Hepatic stellate cell (primary cell): ENCODE measurements at regions not wholly inside any gene's neighbourhood (a gene's known extent, or its start where the extent isn't known, plus 50 kb on each side); places are given as distances from the start of the nearest gene placed in this dataset.
A peak's percentile ranks its signal among the peaks of the same experiment; 100 is the strongest.
"Not testable (repeated sequence)": the region's sequence is repeated elsewhere in the genome, so short reads cannot be mapped to it uniquely, and the experiment has no call there.

Experiments
- DNase-seq: peaks from one replicate; pipeline ENCODE4 v3.0.0; 2011; ENCODE audit warnings: low spot score

- no peak for DNase-seq
Observed at GRCh38 chr6:27854421-27854820, 57.8 kb downstream of the OR2B2 start.

DNA sequence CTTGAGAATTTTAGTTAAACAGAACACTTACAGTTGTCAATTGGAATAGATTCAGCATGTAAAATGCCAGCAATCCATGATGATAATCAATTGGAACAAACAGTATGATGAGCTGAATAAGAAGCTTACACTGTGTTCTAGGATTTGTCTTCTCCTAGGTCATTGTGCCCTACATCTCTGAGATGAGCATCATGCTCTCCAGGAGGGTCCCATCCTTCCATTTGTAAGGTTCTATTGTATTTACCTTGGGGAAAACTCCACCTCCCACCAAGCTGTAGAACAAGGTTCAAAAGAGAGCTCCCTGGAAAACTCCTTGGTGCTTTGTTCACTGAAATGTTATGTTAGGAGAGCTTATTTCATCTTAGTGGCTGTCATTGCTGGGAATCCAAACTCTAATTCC, 60.8 kb downstream of the OR2B2 start:
- no peak for DNase-seq

- DNase-seq, result not testable (repeated sequence)
Observed at GRCh38 chr6:27849001-27849400, 63.2 kb downstream of the OR2B2 start.

DNA sequence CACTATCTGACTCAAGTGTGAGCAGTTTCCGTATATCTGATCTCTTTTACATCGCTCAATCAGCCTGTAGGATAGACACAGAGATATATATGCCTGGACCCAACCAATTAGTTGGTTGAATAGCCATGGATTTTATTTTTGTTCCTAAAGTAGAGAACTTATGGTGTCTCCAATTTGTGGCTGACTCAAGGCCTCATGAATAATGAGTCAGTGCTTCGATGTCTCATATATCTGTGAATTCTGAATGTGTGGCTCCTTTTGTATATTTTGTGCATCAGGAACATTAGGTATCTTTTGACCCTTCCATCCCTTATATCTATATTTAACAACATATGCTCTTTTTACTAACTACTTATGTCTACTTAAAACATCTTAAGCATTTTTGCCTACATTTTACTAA, 64.5 kb downstream of the OR2B2 start:
- DNase-seq, result no peak

GRCh38 chr6:27840572-27840971, 71.6 kb downstream of the OR2B2 start:
- no peak for DNase-seq

DNA sequence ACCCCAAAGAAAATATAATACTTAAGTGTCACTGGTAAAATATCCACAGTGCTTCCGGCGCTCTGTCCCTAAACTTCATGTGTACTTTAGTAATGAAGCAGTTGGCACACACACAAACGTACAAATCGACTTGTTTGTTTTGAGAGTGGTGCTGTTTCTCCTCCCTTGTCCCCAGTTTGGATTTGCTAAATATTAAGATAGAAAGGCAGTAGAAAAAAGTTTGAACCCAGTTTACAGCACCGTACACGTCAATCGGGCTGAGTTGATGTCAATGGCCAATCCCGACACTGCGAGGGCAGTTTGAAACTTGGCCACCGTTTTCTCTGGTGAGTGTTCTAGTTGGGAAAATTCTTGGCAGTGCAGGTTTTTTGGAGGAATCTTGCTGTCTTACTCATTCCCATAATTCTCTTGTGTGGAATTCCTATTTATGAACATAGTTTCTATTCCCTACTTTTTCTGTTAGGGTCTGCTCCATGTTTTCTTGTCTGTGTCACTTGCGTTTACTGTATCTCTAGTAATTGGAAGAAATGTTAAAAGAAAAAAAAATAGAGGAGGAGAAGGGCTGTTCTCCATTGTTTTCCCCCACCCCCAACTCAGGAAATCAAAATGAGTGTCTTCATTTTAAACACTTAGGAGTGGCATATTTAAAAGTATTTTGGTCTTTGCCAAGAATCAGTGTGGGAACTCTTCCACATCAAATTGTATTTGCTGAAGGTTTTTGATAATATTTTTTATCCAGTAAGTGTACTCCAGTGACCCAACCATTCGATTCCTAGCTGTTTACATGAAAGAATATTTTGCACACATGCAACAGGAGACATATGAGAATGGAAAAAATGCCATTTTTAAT, 72.3 kb downstream of the OR2B2 start:
- DNase-seq, result peak; percentile 79

DNA sequence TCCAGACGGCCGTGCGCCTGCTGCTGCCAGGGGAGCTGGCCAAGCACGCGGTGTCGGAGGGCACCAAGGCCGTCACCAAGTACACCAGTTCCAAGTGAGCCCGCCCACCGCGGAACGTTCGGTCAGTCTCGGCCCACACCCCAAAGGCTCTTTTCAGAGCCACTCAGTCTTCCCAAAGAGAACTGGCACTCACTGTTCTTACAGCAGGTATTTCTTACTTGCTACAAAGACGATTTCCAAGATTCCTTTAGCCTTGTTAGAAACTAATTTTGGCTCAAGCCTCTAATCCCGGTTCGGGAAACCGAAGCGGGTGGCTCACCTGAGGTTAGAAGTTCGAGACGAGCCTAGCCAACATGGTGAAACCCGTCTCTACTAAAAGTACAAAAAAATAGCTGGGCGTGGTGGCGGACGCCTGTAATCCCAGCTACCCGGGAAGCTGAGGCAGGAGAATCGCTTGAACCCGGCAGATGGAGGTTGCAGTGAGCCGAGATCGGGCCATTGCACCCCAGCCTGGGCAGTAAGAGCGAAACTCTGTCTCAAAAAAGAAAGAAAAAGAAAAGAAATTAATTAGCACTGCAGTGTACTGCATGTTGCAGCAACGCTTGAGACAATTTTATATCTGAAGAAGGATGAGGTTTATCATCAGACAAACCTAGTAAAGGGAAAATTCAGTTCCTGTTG, 73.1 kb downstream of the OR2B2 start:
- DNase-seq, result no peak

DNA sequence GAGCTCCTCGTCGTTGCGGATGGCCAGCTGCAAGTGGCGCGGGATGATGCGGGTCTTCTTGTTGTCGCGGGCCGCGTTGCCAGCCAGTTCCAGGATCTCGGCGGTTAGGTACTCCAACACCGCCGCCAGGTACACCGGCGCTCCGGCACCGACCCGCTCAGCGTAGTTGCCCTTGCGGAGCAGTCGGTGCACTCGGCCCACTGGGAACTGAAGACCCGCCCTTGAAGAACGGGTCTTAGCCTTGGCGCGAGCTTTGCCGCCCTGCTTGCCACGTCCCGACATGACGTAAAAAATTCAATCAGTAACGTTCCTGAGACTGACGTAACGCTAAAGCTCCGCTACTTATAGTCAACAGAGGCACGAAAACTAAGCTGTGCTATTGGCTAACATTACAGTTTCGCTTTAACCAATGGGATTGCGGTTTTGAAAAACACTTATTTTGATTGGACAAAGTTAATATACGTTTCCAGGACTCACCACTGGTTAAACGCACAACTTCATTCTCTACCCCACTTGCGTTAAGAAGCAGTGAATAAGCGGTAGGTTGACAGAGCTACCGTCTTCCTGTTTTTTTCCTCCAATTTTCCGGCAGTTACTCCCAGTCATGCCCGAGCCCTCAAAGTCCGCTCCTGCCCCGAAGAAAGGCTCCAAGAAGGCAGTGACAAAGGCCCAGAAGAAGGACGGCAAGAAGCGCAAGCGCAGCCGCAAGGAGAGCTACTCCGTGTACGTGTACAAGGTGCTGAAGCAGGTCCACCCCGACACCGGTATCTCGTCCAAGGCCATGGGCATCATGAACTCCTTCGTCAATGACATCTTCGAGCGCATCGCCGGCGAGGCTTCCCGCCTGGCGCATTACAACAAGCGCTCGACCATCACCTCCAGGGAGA, 73.9 kb downstream of the OR2B2 start:
- DNase-seq, result peak; percentile 96

DNA sequence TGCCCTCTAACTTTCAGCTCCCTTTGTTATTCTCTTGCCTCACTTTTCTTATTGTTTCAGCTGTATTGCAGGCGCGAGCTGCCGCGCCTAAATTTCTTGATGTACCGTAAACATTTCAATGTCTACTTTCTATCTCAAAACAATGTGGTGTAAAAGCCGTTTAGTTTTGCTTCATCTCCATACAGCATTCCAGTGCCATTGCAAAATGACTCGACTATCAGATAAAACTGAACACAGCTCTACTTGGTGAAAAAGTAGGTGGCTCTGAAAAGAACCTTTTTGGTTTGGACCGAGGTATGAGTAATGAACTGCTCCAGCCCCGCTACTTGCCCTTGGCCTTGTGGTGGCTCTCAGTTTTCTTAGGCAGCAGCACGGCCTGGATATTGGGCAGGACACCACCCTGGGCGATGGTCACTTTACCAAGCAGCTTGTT, 74.6 kb downstream of the OR2B2 start:
- DNase-seq, result no peak

- DNase-seq, result peak; percentile 59
Observed at GRCh38 chr6:27836783-27837624, 75.2 kb downstream of the OR2B2 start.

GRCh38 chr6:27836141-27836782, 75.9 kb downstream of the OR2B2 start:
- DNase-seq, result no peak

DNA sequence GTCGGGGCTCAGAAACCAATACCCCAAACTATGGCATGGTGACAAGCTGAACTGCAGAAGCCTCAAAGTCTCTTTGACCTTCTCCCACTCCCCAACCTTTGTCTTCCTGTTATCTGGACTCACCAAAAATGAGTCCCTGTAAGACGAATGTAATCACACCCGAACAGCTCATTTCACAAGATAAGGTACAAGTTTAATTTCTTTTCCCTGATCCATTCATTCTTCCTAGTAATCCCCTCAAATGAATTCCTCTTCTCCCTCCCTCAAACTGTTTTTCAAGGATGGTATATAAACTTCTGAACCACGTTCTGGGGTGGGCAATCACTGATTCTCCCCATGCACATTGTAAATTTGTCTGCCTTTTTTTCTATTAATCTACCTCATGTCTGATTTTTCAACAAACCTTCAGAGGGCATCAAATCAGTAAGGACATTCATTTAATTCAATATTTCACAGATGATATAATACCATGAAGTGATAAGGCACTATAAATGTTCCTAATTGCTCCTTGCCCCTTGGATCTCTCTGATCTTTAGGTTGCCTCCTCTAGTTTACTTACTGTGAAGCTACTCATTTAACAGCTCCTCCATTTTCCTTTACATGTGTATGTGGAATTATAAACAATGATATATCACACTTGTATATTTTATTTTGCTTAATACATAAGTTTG, 77.2 kb downstream of the OR2B2 start:
- no peak for DNase-seq

GRCh38 chr6:27834384-27834783, 77.8 kb downstream of the OR2B2 start:
- no peak for DNase-seq

GRCh38 chr6:27831434-27832081, 80.6 kb downstream of the OR2B2 start:
- not testable (repeated sequence) for DNase-seq

- DNase-seq, result not testable (repeated sequence)
Observed at GRCh38 chr6:27830600-27831433, 81.4 kb downstream of the OR2B2 start.

GRCh38 chr6:27830212-27830599, 82.0 kb downstream of the OR2B2 start:
- no peak for DNase-seq

DNA sequence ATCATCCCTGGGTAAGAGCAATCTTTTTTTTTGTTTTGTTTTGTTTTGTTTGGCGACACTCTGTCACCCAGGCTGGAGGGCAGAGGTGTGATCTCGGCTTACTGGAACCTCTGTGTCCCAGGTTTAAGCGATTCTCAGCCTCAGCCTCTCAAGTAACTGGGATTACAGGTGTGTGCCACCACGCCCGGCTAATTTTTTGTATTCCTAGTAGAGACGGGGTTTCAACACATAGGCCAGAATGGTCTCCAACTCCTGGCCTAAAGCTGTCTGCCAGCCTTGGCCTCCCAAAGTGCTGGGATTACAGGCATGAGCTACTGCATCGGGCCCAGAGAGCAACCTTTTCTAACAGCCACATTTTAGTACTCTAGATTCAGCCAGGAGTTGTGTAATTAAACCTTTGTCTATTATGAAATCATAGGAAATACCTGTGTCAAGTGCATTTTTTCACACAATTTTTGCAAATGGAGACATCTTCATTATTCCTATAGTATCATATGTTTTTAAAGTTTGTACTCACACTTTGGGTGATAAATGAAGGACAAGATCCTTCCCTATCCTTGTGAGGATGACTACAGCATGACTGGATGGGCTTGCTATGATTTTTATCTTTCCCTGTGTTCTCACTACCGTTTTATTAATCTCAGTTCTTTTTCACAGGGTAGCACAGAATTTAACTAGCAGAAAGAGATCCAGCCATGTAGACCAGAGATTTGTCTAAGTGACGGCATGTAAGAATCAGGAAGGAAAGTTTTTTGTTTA, 82.6 kb downstream of the OR2B2 start:
- DNase-seq, result no peak

GRCh38 chr6:27827477-27827876, 84.7 kb downstream of the OR2B2 start:
- not testable (repeated sequence) for DNase-seq
